Stimulated activated CD4-positive, alpha-beta T cell treated with anti-CD3 and anti-CD28 coated beads, Interleukin-4, amount 100 ng/mL, for 24 hours (primary cell): ENCODE measurements at regions not wholly inside any gene's neighbourhood (a gene's known extent, or its start where the extent isn't known, plus 50 kb on each side); places are given as distances from the start of the nearest gene placed in this dataset.

Experiments used
- DNase-seq: peaks from one replicate; pipeline ENCODE4 v3.0.0-alpha.2; 2020

GRCh38 chr14:85413836-85414526 lies 116.0 kb upstream of the FLRT2 start:
- DNase-seq = no peak

- DNase-seq = no peak
Observed at GRCh38 chr14:85415015-85415712, 114.8 kb upstream of the FLRT2 start.

- DNase-seq = no peak
Observed at GRCh38 chr14:85416771-85417170, 113.2 kb upstream of the FLRT2 start.

GRCh38 chr14:85417396-85417795 lies 112.5 kb upstream of the FLRT2 start:
- DNase-seq = no peak

- no peak for DNase-seq
Observed at GRCh38 chr14:85418721-85419120, 111.2 kb upstream of the FLRT2 start.

- no peak for DNase-seq
Observed at GRCh38 chr14:85420278-85420677, 109.7 kb upstream of the FLRT2 start.

- DNase-seq = no peak
Observed at GRCh38 chr14:85420707-85421106, 109.2 kb upstream of the FLRT2 start.

- no peak for DNase-seq
Observed at GRCh38 chr14:85421186-85421877, 108.6 kb upstream of the FLRT2 start.

- DNase-seq = no peak
Observed at GRCh38 chr14:85423889-85424288, 106.1 kb upstream of the FLRT2 start.

GRCh38 chr14:85425507-85425906 lies 104.4 kb upstream of the FLRT2 start:
- no peak for DNase-seq

GRCh38 chr14:85426068-85426935 lies 103.6 kb upstream of the FLRT2 start:
- no peak for DNase-seq

- DNase-seq = no peak
Observed at GRCh38 chr14:85428926-85429325, 101.0 kb upstream of the FLRT2 start.

- DNase-seq = no peak
Observed at GRCh38 chr14:85437148-85437547, 92.8 kb upstream of the FLRT2 start.

- no peak for DNase-seq
Observed at GRCh38 chr14:85438001-85438400, 91.9 kb upstream of the FLRT2 start.

GRCh38 chr14:85438481-85438942 lies 91.4 kb upstream of the FLRT2 start:
- DNase-seq = no peak

GRCh38 chr14:85439696-85440328 lies 90.1 kb upstream of the FLRT2 start:
- no peak for DNase-seq

- DNase-seq = no peak
Observed at GRCh38 chr14:85441909-85442643, 87.9 kb upstream of the FLRT2 start.

- DNase-seq = no peak
Observed at GRCh38 chr14:85442996-85443395, 86.9 kb upstream of the FLRT2 start.

GRCh38 chr14:85444635-85445034 lies 85.3 kb upstream of the FLRT2 start:
- no peak for DNase-seq

GRCh38 chr14:85445151-85445795 lies 84.7 kb upstream of the FLRT2 start:
- no peak for DNase-seq

GRCh38 chr14:85447883-85448282 lies 82.1 kb upstream of the FLRT2 start:
- no peak for DNase-seq
